Panc1 (cell line): ENCODE measurements at regions not wholly inside any gene's neighbourhood (a gene's known extent, or its start where the extent isn't known, plus 50 kb on each side); places are given as distances from the start of the nearest gene placed in this dataset.

Experiments
- ATAC-seq: fragments of 200-7000 bp; cut with Tn5 transposase; 2 replicates; pipeline ENCODE4 v1.9.1; 2020; ENCODE audit warnings: mild to moderate bottlenecking, moderate library complexity
- BruUV-seq: library from RNA; stranded (reverse); fragments of 400-500 nt; replicated peaks from 2 replicates; lab custom pipeline; 2021; lab: Mats Ljungman, UMichigan
- CTCF ChIA-PET: fragments of 300-600 bp; sonication (Branson Sonifier 250); formaldehyde crosslinking; loops from one replicate; lab custom pipeline; 2022; ENCODE audit warnings: antibody characterized with exemption; lab: Charles Lee
- POLR2A ChIA-PET: fragments of 300-600 bp; sonication (Branson Sonifier 250); formaldehyde crosslinking; loops from one replicate; lab custom pipeline; 2022; ENCODE audit warnings: antibody characterized with exemption; lab: Charles Lee
- DNase-seq: peaks from one replicate; pipeline ENCODE4 v3.0.0-alpha.2; 2010; ENCODE audit warnings: low read depth, low spot score
- H3K27ac ChIP-seq: 2 replicates; pipeline ENCODE4 v1.5.1; 2011; ENCODE audit warnings: mild to moderate bottlenecking, low read length, inconsistent platforms
- H3K27me3 ChIP-seq: fragments of 200-500 bp; sonication (Bioruptor generic); 2 replicates; pipeline ENCODE4 v1.6.0; 2014; ENCODE audit warnings: low read length, inconsistent platforms; ENCODE audit not compliant: control insufficient read depth, insufficient read depth
- H3K36me3 ChIP-seq: fragments of 200-500 bp; sonication (Bioruptor generic); 2 replicates; pipeline ENCODE4 v1.5.1; 2014; ENCODE audit warnings: inconsistent platforms, mild to moderate bottlenecking, low read length, moderate library complexity; ENCODE audit not compliant: control insufficient read depth, insufficient read depth
- H3K4me1 ChIP-seq: 2 replicates; pipeline ENCODE4 v1.5.1; 2011; ENCODE audit warnings: inconsistent platforms, mild to moderate bottlenecking, low read length, moderate library complexity; ENCODE audit not compliant: control insufficient read depth, insufficient read depth
- H3K4me3 ChIP-seq, 2 experiments: 2 replicates each; pipeline ENCODE4 v1.5.1; 2011 to 2012; ENCODE audit warnings: low read depth in 2 of 2, low read length in 2 of 2, mild to moderate bottlenecking in 2 of 2, inconsistent platforms in 1 of 2, moderate library complexity in 1 of 2
- H3K9me3 ChIP-seq: fragments of 200-500 bp; sonication (Bioruptor generic); 2 replicates; pipeline ENCODE4 v1.5.1; 2014; ENCODE audit warnings: low read depth, mild to moderate bottlenecking, inconsistent platforms, low read length, moderate library complexity; ENCODE audit not compliant: control insufficient read depth, insufficient read depth
- POLR2AphosphoS5 ChIP-seq: IDR thresholded peaks from 2 replicates; pipeline ENCODE4 v1.6.1; 2012; ENCODE audit warnings: mild to moderate bottlenecking, low read depth, low read length, moderate library complexity
- REST ChIP-seq, 2 experiments: IDR thresholded peaks; 2 replicates each; pipeline ENCODE4 v1.6.1; 2011 to 2012; ENCODE audit warnings: low read depth in 2 of 2, control low read depth in 1 of 2, low read length in 1 of 2, mild to moderate bottlenecking in 1 of 2, moderate library complexity in 1 of 2; ENCODE audit not compliant: insufficient read depth in 1 of 2
- SIN3A ChIP-seq: IDR thresholded peaks from 2 replicates; pipeline ENCODE4 v1.6.1; 2012; ENCODE audit warnings: low read depth, mild to moderate bottlenecking, low read length, moderate library complexity, borderline replicate concordance; ENCODE audit not compliant: insufficient read depth
- TCF7L2 ChIP-seq: IDR thresholded peaks from 2 replicates; pipeline ENCODE4 v1.6.1; 2011; ENCODE audit warnings: mild to moderate bottlenecking, low read depth, low read length, inconsistent platforms
- in situ Hi-C: cut with HindIII; loops from 2 replicates; pipeline ENCODE4 v1.10.0; 2016; ENCODE audit warnings: low sequenced_read_pairs, low pct_unique_long_range_greater_than_20kb
- intact Hi-C: fragments of 100-400 bp; cut with micrococcal nuclease; formaldehyde crosslinking; loops from one replicate; pipeline ENCODE4 v1.10.0; 2022; ENCODE audit not compliant: unreplicated experiment
- TF ChIP-seq, protein P1 (sequence below): fragments of 450-650 bp; IDR thresholded peaks from 2 replicates; pipeline ENCODE4 v1.5.1; 2017; ENCODE audit warnings: mild to moderate bottlenecking

DNA sequence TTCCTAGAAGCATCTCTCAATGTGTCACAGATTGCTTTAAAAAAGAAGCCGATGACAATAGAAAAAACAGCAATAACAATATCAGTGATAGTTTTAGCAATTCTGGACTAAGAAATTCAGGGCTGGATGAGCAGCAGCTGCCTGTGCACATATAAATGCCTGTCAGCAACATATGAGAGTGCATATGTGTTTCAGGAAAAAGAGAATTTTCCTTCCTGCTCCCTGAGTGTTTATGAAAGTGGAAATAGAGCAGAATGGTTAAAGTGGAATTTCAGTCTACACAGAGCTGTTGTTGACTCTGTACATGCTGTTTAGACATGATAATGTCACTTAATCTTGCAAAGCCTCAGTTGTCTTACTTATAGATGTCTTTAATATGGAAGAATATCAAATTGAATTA lies 164.4 kb upstream of the PCDH7 start:
- H3K27ac ChIP-seq, result no peak overlapping the region
- no peaks in the 10 kb centered on the region for H3K4me1 ChIP-seq
- no TSS peak for BruUV-seq
- no peaks in the 10 kb centered on the region for H3K27me3 ChIP-seq
- ChIA-PET POLR2A (no interaction called here), CTCF (no interaction called here)
- TF ChIP-seq POLR2AphosphoS5 (no peak), TCF7L2 (no peak), REST (IDR thresholded peaks at IDR 0.05; ENCODE audit: insufficient read depth in 1 of 2, low read depth in 2 of 2, low read length in 1 of 2) (no peak), SIN3A (no peak)
- TF ChIP-seq, protein P1, sequence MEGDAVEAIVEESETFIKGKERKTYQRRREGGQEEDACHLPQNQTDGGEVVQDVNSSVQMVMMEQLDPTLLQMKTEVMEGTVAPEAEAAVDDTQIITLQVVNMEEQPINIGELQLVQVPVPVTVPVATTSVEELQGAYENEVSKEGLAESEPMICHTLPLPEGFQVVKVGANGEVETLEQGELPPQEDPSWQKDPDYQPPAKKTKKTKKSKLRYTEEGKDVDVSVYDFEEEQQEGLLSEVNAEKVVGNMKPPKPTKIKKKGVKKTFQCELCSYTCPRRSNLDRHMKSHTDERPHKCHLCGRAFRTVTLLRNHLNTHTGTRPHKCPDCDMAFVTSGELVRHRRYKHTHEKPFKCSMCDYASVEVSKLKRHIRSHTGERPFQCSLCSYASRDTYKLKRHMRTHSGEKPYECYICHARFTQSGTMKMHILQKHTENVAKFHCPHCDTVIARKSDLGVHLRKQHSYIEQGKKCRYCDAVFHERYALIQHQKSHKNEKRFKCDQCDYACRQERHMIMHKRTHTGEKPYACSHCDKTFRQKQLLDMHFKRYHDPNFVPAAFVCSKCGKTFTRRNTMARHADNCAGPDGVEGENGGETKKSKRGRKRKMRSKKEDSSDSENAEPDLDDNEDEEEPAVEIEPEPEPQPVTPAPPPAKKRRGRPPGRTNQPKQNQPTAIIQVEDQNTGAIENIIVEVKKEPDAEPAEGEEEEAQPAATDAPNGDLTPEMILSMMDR, result no peak
- in situ Hi-C loops (no loop called here), intact Hi-C loops (no loop called here)
- H3K4me3 ChIP-seq, result no peak overlapping the region
- H3K9me3 ChIP-seq, result no peaks in the 10 kb centered on the region
- H3K36me3 ChIP-seq, result no peaks in the 10 kb centered on the region
- DNase-seq (no peak), ATAC-seq (no peak)

DNA sequence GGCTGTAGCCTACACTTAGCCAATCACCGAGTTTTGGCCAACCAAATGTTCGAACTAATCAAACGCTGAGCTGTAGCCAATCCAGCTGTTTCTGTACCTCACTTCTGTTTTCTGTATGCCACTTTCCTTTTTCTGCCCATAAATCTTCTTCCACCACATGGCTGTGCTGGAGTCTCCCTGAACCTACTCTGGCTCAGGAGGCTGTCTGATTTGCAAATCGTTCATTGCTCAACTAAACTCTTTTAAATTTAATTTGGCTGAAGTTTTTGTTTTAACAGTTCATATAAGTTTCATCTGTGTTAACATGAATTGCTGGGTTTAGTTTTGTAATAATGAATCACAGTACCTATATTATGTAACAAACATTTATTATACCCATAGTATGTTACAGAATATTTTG lies 160.7 kb upstream of the PCDH7 start:
- TF ChIP-seq SIN3A (no peak), POLR2AphosphoS5 (no peak), REST (IDR thresholded peaks at IDR 0.05; ENCODE audit: insufficient read depth in 1 of 2, low read depth in 2 of 2, low read length in 1 of 2) (no peak), TCF7L2 (no peak)
- TF ChIP-seq, protein P1, result no peak
- Histone ChIP-seq H3K4me1 (no peaks in the 10 kb centered on the region), H3K36me3 (no peaks in the 10 kb centered on the region), H3K4me3 (no peak overlapping the region), H3K9me3 (no peaks in the 10 kb centered on the region), H3K27me3 (no peaks in the 10 kb centered on the region), H3K27ac (no peak overlapping the region)
- ATAC-seq, result no peak
- intact Hi-C loops, result no loop called here
- in situ Hi-C loops, result no loop called here
- BruUV-seq, result no TSS peak
- ChIA-PET POLR2A (no interaction called here), CTCF (interaction anchor here (0.8 kb wide), 1 partner anchor 1282 kb away, joined by 3 read pairs; no protein-coding TSS in a partner anchor)
- no peak for DNase-seq
